SU-DHL-6 (cell line): ENCODE measurements at regions not wholly inside any gene's neighbourhood (a gene's known extent, or its start where the extent isn't known, plus 50 kb on each side); places are given as distances from the start of the nearest gene placed in this dataset.

Source experiments
- CTCF ChIP-seq: fragments of 200-600 bp; sonication (generic); IDR thresholded peaks from one replicate; pipeline ENCODE4 v1.5.1; 2017; ENCODE audit warnings: antibody characterized with exemption, mild to moderate bottlenecking, low read length, moderate library complexity; ENCODE audit not compliant: insufficient read depth, poor library complexity, severe bottlenecking
- EZH2phosphoT487 ChIP-seq: fragments of 200-600 bp; sonication (generic), shearing (Covaris generic); conservative IDR thresholded peaks from 2 replicates; pipeline ENCODE4 v1.6.1; 2018; ENCODE audit warnings: mild to moderate bottlenecking, antibody characterized with exemption, low read length, moderate library complexity, mixed read lengths

GRCh38 chr10:23974746-23975272, 234.1 kb upstream of the KIAA1217 start:
- TF ChIP-seq CTCF (no peak), EZH2phosphoT487 (no peak)
